Transverse colon (tissue), 4 donors: ENCODE measurements at regions not wholly inside any gene's neighbourhood (a gene's known extent, or its start where the extent isn't known, plus 50 kb on each side); places are given as distances from the start of the nearest gene placed in this dataset.

Experiments
- DNase-seq: peaks from one replicate; pipeline ENCODE4 v3.0.0-alpha.2; 2019
- H3K27ac ChIP-seq, 4 donors: fragments of 200-600 bp; sonication (generic); 2 replicates each; pipeline ENCODE4 v1.5.1; 2016 to 2018; ENCODE audit warnings: inconsistent platforms in 4 of 4
- H3K27me3 ChIP-seq: fragments of 200-600 bp; sonication (generic); 2 replicates; pipeline ENCODE4 v1.5.1; 2017; ENCODE audit warnings: inconsistent platforms
- H3K36me3 ChIP-seq, 4 donors: fragments of 200-600 bp; sonication (generic); 2 replicates each; pipeline ENCODE4 v1.5.1; 2017 to 2019; ENCODE audit warnings: inconsistent platforms in 4 of 4
- H3K4me1 ChIP-seq, 4 donors: fragments of 200-600 bp; sonication (generic); 2 replicates each; pipeline ENCODE4 v1.5.1; 2017 to 2020; ENCODE audit warnings: inconsistent platforms in 4 of 4
- H3K4me3 ChIP-seq, 4 donors: fragments of 200-600 bp; sonication (generic); 1 replicate in 1 of 4; 2 replicates in 3 of 4; pipeline versions ENCODE4 v1.5.1 to v1.6.1; 2017 to 2019; ENCODE audit warnings: inconsistent platforms in 4 of 4
- H3K9me3 ChIP-seq, 2 donors: fragments of 200-600 bp; sonication (generic); 2 replicates each; pipeline ENCODE4 v1.5.1; 2017 to 2019; ENCODE audit warnings: inconsistent platforms in 2 of 2
- EP300 ChIP-seq: sonication (generic); formaldehyde crosslinking; IDR thresholded peaks from one replicate; pipeline ENCODE4 v1.6.1; 2017; ENCODE audit warnings: antibody characterized with exemption, low read depth
- POLR2A ChIP-seq: fragments of 450-650 bp; IDR thresholded peaks from one replicate; pipeline ENCODE4 v1.6.1; 2016; ENCODE audit warnings: antibody characterized with exemption, mild to moderate bottlenecking, moderate library complexity
- POLR2AphosphoS5 ChIP-seq, 3 donors: sonication (generic); formaldehyde crosslinking; IDR thresholded peaks; one replicate each; pipeline ENCODE4 v1.6.1; 2016; ENCODE audit warnings: antibody characterized with exemption in 3 of 3
- WGBS, 2 donors: methylation state at CpG; one replicate each; pipeline ENCODE4 v1.1.5; 2018; ENCODE audit warnings: low coverage in 1 of 2; 5-methylcytosine and 5-hydroxymethylcytosine counted together
- in situ Hi-C, 4 donors: fragments of 200-750 bp; cut with MboI; loops; one replicate each; pipeline versions ENCODE4 v1.15.0 to v1.15.1; 2017; ENCODE audit warnings: low sequenced_read_pairs in 3 of 4, low pct_ligation_motif_present in 1 of 4, low pct_unique_long_range_greater_than_20kb in 1 of 4
- intact Hi-C: fragments of 100-400 bp; cut with DNase I; formaldehyde crosslinking; loops from one replicate; pipeline ENCODE4 v1.15.1; 2023; ENCODE audit warnings: low total_unique reads
- TF ChIP-seq, protein P1 (sequence below), 5 experiments: fragments of 200-600 bp in 3 of 5; fragments of 450-650 bp in 2 of 5; sonication (generic) in 3 of 5; IDR thresholded peaks; 1 replicate in 2 of 5; 2 replicates in 3 of 5; pipeline ENCODE4 v1.5.1; 2016 to 2017; ENCODE audit warnings: antibody characterized with exemption in 5 of 5, inconsistent platforms in 3 of 5, mild to moderate bottlenecking in 2 of 5, moderate library complexity in 1 of 5

DNA sequence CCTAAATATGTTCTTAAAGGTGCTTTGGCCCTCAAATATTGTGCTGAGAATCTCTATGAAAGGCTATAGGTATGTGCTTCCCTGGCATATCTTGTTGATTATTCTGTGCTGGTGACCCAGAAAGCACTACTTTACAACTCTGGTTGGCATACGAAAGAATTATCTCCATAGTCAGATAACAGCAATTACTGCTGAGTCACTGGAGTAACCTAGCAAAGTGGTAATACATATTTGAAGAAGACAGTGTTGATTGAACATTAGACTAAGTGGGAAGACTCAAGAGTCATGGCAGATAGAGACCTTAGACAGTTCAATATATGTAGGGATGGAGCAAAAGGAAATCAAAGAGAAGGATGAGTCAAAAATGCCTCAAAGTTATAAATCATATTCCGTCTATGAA, 1978.5 kb upstream of the LRRTM1 start:
- Histone ChIP-seq H3K4me3 (no peak overlapping the region), H3K4me1 (no peaks in the 10 kb centered on the region), H3K27ac (no peak overlapping the region), H3K27me3 (no peaks in the 10 kb centered on the region), H3K36me3 (no peaks in the 10 kb centered on the region), H3K9me3 (no peaks in the 10 kb centered on the region)
- in situ Hi-C loops (no loop called here), intact Hi-C loops (no loop called here)
- 69 to 93% methylated on average over 1 to 2 of the region's 2 CpGs for WGBS, 2 donors
- DNase-seq, result no peak
- TF ChIP-seq EP300, result no peak
- no peak for TF ChIP-seq POLR2A
- TF ChIP-seq, protein P1, sequence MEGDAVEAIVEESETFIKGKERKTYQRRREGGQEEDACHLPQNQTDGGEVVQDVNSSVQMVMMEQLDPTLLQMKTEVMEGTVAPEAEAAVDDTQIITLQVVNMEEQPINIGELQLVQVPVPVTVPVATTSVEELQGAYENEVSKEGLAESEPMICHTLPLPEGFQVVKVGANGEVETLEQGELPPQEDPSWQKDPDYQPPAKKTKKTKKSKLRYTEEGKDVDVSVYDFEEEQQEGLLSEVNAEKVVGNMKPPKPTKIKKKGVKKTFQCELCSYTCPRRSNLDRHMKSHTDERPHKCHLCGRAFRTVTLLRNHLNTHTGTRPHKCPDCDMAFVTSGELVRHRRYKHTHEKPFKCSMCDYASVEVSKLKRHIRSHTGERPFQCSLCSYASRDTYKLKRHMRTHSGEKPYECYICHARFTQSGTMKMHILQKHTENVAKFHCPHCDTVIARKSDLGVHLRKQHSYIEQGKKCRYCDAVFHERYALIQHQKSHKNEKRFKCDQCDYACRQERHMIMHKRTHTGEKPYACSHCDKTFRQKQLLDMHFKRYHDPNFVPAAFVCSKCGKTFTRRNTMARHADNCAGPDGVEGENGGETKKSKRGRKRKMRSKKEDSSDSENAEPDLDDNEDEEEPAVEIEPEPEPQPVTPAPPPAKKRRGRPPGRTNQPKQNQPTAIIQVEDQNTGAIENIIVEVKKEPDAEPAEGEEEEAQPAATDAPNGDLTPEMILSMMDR (IDR thresholded peaks at IDR 0.05), result no peak
- TF ChIP-seq POLR2AphosphoS5 (IDR thresholded peaks at IDR 0.05), result no peak

DNA sequence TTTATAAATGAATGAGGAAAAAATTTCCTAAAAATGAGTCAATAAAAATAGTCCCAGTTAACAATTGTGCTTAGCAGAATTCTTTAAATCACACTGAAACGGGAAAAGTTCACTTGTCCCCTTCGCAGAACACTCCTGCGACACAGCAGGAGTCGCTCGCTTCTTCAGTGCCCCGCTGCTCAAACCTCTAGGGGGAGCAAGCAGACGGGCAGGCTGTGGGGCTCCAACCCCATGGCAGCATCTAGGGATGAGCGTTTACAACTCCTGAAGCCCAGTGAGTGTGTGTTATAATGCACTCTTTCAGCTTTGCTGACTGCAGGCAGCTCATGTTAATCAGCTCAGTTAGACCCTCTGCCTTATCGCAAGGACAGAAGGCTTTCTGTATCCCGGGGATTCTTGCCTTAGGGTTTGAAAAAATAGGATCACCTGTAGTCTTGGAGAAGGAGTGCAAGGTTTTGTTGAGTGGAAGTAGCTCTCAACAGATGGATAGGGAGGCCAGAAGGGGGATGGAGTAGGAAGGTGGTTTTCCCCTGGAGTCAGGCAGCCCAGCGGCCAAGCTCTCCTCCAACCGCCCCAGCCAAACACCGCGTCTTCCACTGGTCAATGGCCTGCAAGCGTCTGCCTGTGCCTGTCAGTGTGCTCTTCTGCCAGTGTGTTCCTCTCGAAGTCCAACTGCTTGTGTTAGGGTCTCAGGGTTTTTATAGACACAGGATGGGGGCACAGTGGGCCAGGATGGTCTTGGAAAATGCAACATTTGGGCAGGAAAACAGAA, 1977.7 kb upstream of the LRRTM1 start:
- Histone ChIP-seq H3K9me3 (no peaks in the 10 kb centered on the region), H3K27ac (no peak overlapping the region), H3K4me3 (no peak overlapping the region), H3K4me1 (no peaks in the 10 kb centered on the region), H3K27me3 (no peaks in the 10 kb centered on the region), H3K36me3 (no peaks in the 10 kb centered on the region)
- TF ChIP-seq EP300 (no peak), POLR2A (no peak), POLR2AphosphoS5 (IDR thresholded peaks at IDR 0.05) (no peak)
- TF ChIP-seq, protein P1 (IDR thresholded peaks at IDR 0.05), result no peak
- in situ Hi-C loops (no loop called here), intact Hi-C loops (no loop called here)
- 81% methylated on average over 8 to 16 of the region's 16 CpGs for WGBS, 2 donors
- no peak for DNase-seq

DNA sequence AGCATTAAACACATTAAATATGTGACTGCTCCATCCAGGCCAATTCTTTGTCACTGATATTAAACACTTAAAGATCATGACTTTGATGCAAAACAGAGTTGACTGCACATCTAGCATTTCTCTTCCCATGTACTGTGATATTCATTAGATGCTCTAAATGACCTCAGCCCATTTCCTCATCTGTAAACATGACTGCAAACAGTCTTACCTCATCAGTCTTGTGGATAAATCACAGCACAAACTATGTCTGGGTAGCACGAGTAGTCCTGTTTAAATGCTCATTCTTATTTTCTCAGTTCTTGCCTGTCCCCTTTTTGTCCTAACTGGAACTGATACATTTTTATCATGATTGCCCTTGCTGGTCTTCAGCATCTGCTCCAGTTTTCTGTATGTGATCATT, 1974.8 kb upstream of the LRRTM1 start:
- H3K36me3 ChIP-seq, result no peaks in the 10 kb centered on the region
- no peaks in the 10 kb centered on the region for H3K4me1 ChIP-seq
- no peaks in the 10 kb centered on the region for H3K27me3 ChIP-seq
- DNase-seq, result no peak
- H3K27ac ChIP-seq, result no peak overlapping the region
- 60 to 62% methylated on average over 1 of the region's 1 CpG for WGBS, 2 donors
- no peaks in the 10 kb centered on the region for H3K9me3 ChIP-seq
- in situ Hi-C loops (no loop called here), intact Hi-C loops (no loop called here)
- H3K4me3 ChIP-seq, result no peak overlapping the region
- TF ChIP-seq POLR2AphosphoS5 (IDR thresholded peaks at IDR 0.05) (no peak), POLR2A (no peak), EP300 (no peak)
- TF ChIP-seq, protein P1 (IDR thresholded peaks at IDR 0.05), result no peak

GRCh38 chr2:82278416-82278815, 1973.9 kb upstream of the LRRTM1 start:
- intact Hi-C loops (no loop called here), in situ Hi-C loops (no loop called here)
- 56 to 90% methylated on average over 1 of the region's 1 CpG for WGBS, 2 donors
- no peak for TF ChIP-seq POLR2A
- TF ChIP-seq POLR2AphosphoS5 (IDR thresholded peaks at IDR 0.05), result no peak
- TF ChIP-seq, protein P1 (IDR thresholded peaks at IDR 0.05), result no peak
- no peak for TF ChIP-seq EP300
- no peak for DNase-seq
- Histone ChIP-seq H3K36me3 (no peaks in the 10 kb centered on the region), H3K4me1 (no peaks in the 10 kb centered on the region), H3K27me3 (no peaks in the 10 kb centered on the region), H3K4me3 (no peak overlapping the region), H3K9me3 (no peaks in the 10 kb centered on the region), H3K27ac (no peak overlapping the region)
